H9 (cell line): ENCODE measurements at regions not wholly inside any gene's neighbourhood (a gene's known extent, or its start where the extent isn't known, plus 50 kb on each side); places are given as distances from the start of the nearest gene placed in this dataset.
A peak's percentile ranks its signal among the peaks of the same experiment; 100 is the strongest.

Experiments
- DNase-seq: peaks from one replicate; pipeline ENCODE4 v3.0.0-alpha.2; 2017
- H2AFZ ChIP-seq: one replicate; pipeline ENCODE4 v1.6.1; 2013; ENCODE audit warnings: mild to moderate bottlenecking, low read length, control low read depth, moderate library complexity
- H2AK5ac ChIP-seq: 2 replicates; pipeline ENCODE4 v1.6.1; 2013; ENCODE audit warnings: low read length, control low read depth, mixed read lengths; ENCODE audit not compliant: insufficient read length
- H2BK120ac ChIP-seq: one replicate; pipeline ENCODE4 v1.6.1; 2013; ENCODE audit warnings: low read depth, mild to moderate bottlenecking, low read length, control low read depth, inconsistent platforms; ENCODE audit not compliant: poor library complexity, severe bottlenecking
- H2BK12ac ChIP-seq: 2 replicates; pipeline ENCODE4 v1.6.1; 2013; ENCODE audit warnings: low read length, control low read depth, mixed read lengths, low read depth; ENCODE audit not compliant: insufficient read length
- H2BK15ac ChIP-seq: 2 replicates; pipeline ENCODE4 v1.6.1; 2013; ENCODE audit warnings: low read depth, low read length, control low read depth
- H2BK20ac ChIP-seq: one replicate; pipeline ENCODE4 v1.6.1; 2013; ENCODE audit warnings: low read depth, mild to moderate bottlenecking, low read length, control low read depth, inconsistent platforms; ENCODE audit not compliant: poor library complexity, severe bottlenecking
- H2BK5ac ChIP-seq: 2 replicates; pipeline ENCODE4 v1.6.1; 2013; ENCODE audit warnings: low read length, control low read depth, mixed read lengths; ENCODE audit not compliant: insufficient read length
- H3K14ac ChIP-seq: 2 replicates; pipeline ENCODE4 v1.6.1; 2013; ENCODE audit warnings: low read length, control low read depth; ENCODE audit not compliant: insufficient read depth
- H3K18ac ChIP-seq: 2 replicates; pipeline ENCODE4 v1.6.1; 2013; ENCODE audit warnings: low read depth, mild to moderate bottlenecking, mixed read lengths, low read length, control low read depth; ENCODE audit not compliant: insufficient read length
- H3K23ac ChIP-seq: 2 replicates; pipeline ENCODE4 v1.6.1; 2013; ENCODE audit warnings: low read length, control low read depth, mixed read lengths, low read depth; ENCODE audit not compliant: insufficient read length
- H3K23me2 ChIP-seq: 2 replicates; pipeline ENCODE4 v1.6.1; 2013; ENCODE audit warnings: low read depth, mild to moderate bottlenecking, mixed read lengths, low read length, control low read depth; ENCODE audit not compliant: insufficient read length, poor library complexity, severe bottlenecking
- H3K27ac ChIP-seq: 2 replicates; pipeline ENCODE4 v1.5.1; 2013; ENCODE audit warnings: low read length, control low read depth, mixed read lengths, low read depth; ENCODE audit not compliant: insufficient read length
- H3K27me3 ChIP-seq: 2 replicates; pipeline ENCODE4 v1.6.1; 2013; ENCODE audit warnings: low read length, control low read depth, inconsistent platforms; ENCODE audit not compliant: insufficient read depth
- H3K4ac ChIP-seq: 2 replicates; pipeline ENCODE4 v1.6.1; 2013; ENCODE audit warnings: low read depth, mild to moderate bottlenecking, control low read depth, inconsistent platforms, low read length, moderate library complexity
- H3K4me1 ChIP-seq: 2 replicates; pipeline ENCODE4 v1.6.1; 2013; ENCODE audit warnings: low read length, control low read depth, inconsistent platforms; ENCODE audit not compliant: insufficient read depth
- H3K4me2 ChIP-seq: 2 replicates; pipeline ENCODE4 v1.6.1; 2013; ENCODE audit warnings: low read length, control low read depth, mixed read lengths; ENCODE audit not compliant: insufficient read length, insufficient read depth
- H3K56ac ChIP-seq: 2 replicates; pipeline ENCODE4 v1.6.1; 2013; ENCODE audit warnings: low read depth, mild to moderate bottlenecking, mixed read lengths, low read length, control low read depth; ENCODE audit not compliant: insufficient read length
- H3K79me1 ChIP-seq: 2 replicates; pipeline ENCODE4 v1.6.1; 2013; ENCODE audit warnings: low read depth, mild to moderate bottlenecking, moderate library complexity, low read length, control low read depth, inconsistent platforms; ENCODE audit not compliant: insufficient read depth, poor library complexity, severe bottlenecking
- H3K79me2 ChIP-seq: 2 replicates; pipeline ENCODE4 v1.6.1; 2013; ENCODE audit warnings: low read length, control low read depth, inconsistent platforms; ENCODE audit not compliant: insufficient read depth
- H3K9ac ChIP-seq: 2 replicates; pipeline ENCODE4 v1.6.1; 2013; ENCODE audit warnings: low read length, control low read depth, mixed read lengths; ENCODE audit not compliant: insufficient read length; ENCODE audit errors: extremely low read depth
- H3K9me3 ChIP-seq: one replicate; pipeline ENCODE4 v1.6.1; 2013; ENCODE audit warnings: low read depth, low read length, inconsistent platforms; ENCODE audit not compliant: control insufficient read depth
- H3T11ph ChIP-seq: one replicate; pipeline ENCODE4 v1.6.1; 2013; ENCODE audit warnings: mild to moderate bottlenecking, low read length, control low read depth, inconsistent platforms
- H4K20me1 ChIP-seq: one replicate; pipeline ENCODE4 v1.6.1; 2013; ENCODE audit not compliant: control insufficient read depth, insufficient read length, insufficient read depth
- H4K5ac ChIP-seq: 2 replicates; pipeline ENCODE4 v1.6.1; 2013; ENCODE audit warnings: low read depth, mild to moderate bottlenecking, mixed read lengths, low read length, control low read depth; ENCODE audit not compliant: insufficient read length
- H4K8ac ChIP-seq: replicated peaks from 2 replicates; pipeline ENCODE4 v1.6.1; 2013; ENCODE audit warnings: low read length, control low read depth, mixed read lengths, low read depth; ENCODE audit not compliant: insufficient read length
- H4K91ac ChIP-seq: 2 replicates; pipeline ENCODE4 v1.6.1; 2013; ENCODE audit warnings: low read depth, mild to moderate bottlenecking, moderate library complexity, mixed read lengths, low read length, control low read depth; ENCODE audit not compliant: insufficient read length
- H3K27ac Mint-ChIP-seq, 3 experiments: 2 replicates in 2 of 3; 3 replicates in 1 of 3; pipeline ENCODE4 v1.8.0; 2020 to 2021; ENCODE audit warnings: mixed read lengths in 3 of 3, mild to moderate bottlenecking in 1 of 3, moderate library complexity in 1 of 3
- H3K27me3 Mint-ChIP-seq: 2 replicates; pipeline ENCODE4 v1.8.0; 2021; ENCODE audit warnings: low read depth, mild to moderate bottlenecking, moderate library complexity, mixed read lengths
- H3K36me3 Mint-ChIP-seq, 3 experiments: 2 replicates in 2 of 3; 3 replicates in 1 of 3; pipeline ENCODE4 v1.8.0; 2020 to 2021; ENCODE audit warnings: low read depth in 3 of 3, mixed read lengths in 3 of 3; ENCODE audit not compliant: insufficient read depth in 1 of 3
- H3K4me1 Mint-ChIP-seq, 2 experiments: 2 replicates each; pipeline ENCODE4 v1.8.0; 2020; ENCODE audit warnings: mixed read lengths in 2 of 2
- H3K4me3 Mint-ChIP-seq, 2 experiments: 2 replicates in 1 of 2; 3 replicates in 1 of 2; pipeline ENCODE4 v1.8.0; 2020 to 2021; ENCODE audit warnings: mild to moderate bottlenecking in 2 of 2, mixed read lengths in 2 of 2, moderate library complexity in 1 of 2
- H3K9me3 Mint-ChIP-seq, 2 experiments: 2 replicates in 1 of 2; 3 replicates in 1 of 2; pipeline ENCODE4 v1.8.0; 2020; ENCODE audit warnings: mild to moderate bottlenecking in 2 of 2, mixed read lengths in 2 of 2, moderate library complexity in 1 of 2
- WGBS: extraction: QIAGEN DNeasy Blood & Tissue Kit; methylation state at CpG from one replicate; pipeline ENCODE4 v1.1.7; 2013; ENCODE audit warnings: missing lambda C conversion rate, low lambda C conversion rate, mixed read lengths; ENCODE audit not compliant: insufficient read length; ENCODE audit errors: extremely low coverage; 5-methylcytosine and 5-hydroxymethylcytosine counted together
- TF ChIP-seq, protein P1 (sequence below): fragments of 200-600 bp; sonication (generic); conservative IDR thresholded peaks from 3 replicates; pipeline ENCODE4 v1.8.0; 2021; ENCODE audit warnings: antibody characterized with exemption, mild to moderate bottlenecking

DNA sequence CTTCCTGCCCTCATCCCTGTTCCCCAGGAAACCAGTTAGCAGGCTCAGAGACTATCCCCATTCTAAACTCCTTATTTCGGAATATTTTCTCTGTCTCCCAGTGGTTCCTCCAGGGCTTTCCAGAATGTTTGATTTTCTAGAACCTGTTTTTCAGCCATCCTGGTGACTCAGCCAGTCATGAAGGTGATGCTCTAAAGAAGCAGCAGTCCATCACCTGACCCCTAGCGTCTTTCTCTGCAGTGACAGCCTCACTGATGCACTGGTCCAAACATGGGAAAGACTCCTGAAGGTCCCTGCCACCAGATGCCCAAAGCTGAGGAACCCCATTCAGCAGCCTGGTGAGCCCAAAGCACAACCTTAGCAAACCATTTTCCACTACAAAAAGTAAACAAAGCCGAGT is 212.6 kb downstream of the PHETA1 start:
- no peaks in the 10 kb centered on the region; a peak in 1 of 7 replicates for H3K36me3 Mint-ChIP-seq
- Histone ChIP-seq H3K56ac (no peak overlapping the region), H3K14ac (no peak overlapping the region), H3K79me2 (no peaks in the 10 kb centered on the region), H3K4ac (no peak overlapping the region), H2AFZ (no peak overlapping the region), H4K5ac (no peak overlapping the region), H4K20me1 (no peaks in the 10 kb centered on the region), H3K23ac (no peak overlapping the region), H4K91ac (no peak overlapping the region), H3K4me2 (no peak overlapping the region), H2BK12ac (no peak overlapping the region), H3K23me2 (no peaks in the 10 kb centered on the region), H2BK15ac (no peak overlapping the region), H3K27ac (no peak overlapping the region), H3K79me1 (no peaks in the 10 kb centered on the region), H3K9me3 (no peaks in the 10 kb centered on the region), H3K9ac (no peak overlapping the region), H2BK5ac (no peak overlapping the region), H3T11ph (no peak overlapping the region), H2BK120ac (no peak overlapping the region), H2BK20ac (no peak overlapping the region), H3K27me3 (no peaks in the 10 kb centered on the region), H3K4me1 (peaks cover 5% of the 10 kb centered on the region; the same call in 1 of the 2 replicates), H2AK5ac (no peak overlapping the region), H3K18ac (no peak overlapping the region), H4K8ac (no peak overlapping the region)
- peak overlapping the region in 1 of 3 experiments; percentile 43; a peak in 2 of 7 replicates for H3K27ac Mint-ChIP-seq
- H3K27me3 Mint-ChIP-seq: peaks cover 7% of the 10 kb centered on the region
- no peak for DNase-seq
- no peaks in the 10 kb centered on the region for H3K9me3 Mint-ChIP-seq
- no peak overlapping the region for H3K4me3 Mint-ChIP-seq
- TF ChIP-seq, protein P1, sequence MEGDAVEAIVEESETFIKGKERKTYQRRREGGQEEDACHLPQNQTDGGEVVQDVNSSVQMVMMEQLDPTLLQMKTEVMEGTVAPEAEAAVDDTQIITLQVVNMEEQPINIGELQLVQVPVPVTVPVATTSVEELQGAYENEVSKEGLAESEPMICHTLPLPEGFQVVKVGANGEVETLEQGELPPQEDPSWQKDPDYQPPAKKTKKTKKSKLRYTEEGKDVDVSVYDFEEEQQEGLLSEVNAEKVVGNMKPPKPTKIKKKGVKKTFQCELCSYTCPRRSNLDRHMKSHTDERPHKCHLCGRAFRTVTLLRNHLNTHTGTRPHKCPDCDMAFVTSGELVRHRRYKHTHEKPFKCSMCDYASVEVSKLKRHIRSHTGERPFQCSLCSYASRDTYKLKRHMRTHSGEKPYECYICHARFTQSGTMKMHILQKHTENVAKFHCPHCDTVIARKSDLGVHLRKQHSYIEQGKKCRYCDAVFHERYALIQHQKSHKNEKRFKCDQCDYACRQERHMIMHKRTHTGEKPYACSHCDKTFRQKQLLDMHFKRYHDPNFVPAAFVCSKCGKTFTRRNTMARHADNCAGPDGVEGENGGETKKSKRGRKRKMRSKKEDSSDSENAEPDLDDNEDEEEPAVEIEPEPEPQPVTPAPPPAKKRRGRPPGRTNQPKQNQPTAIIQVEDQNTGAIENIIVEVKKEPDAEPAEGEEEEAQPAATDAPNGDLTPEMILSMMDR: no peak
- peaks cover 33 to 54% of the 10 kb centered on the region in 2 experiments for H3K4me1 Mint-ChIP-seq
- WGBS: no CpG with 5 or more reads among the region's 3 CpGs
